CD4-positive, alpha-beta T cell (primary cell): ENCODE measurements at regions not wholly inside any gene's neighbourhood (a gene's known extent, or its start where the extent isn't known, plus 50 kb on each side); places are given as distances from the start of the nearest gene placed in this dataset.
"Not testable (repeated sequence)": the region's sequence is repeated elsewhere in the genome, so short reads cannot be mapped to it uniquely, and the experiment has no call there.

Source experiments
- ATAC-seq: fragments of 200-7000 bp; cut with Tn5 transposase; one replicate; pipeline ENCODE4 v1.10.0; 2022; ENCODE audit warnings: mild to moderate bottlenecking; ENCODE audit not compliant: poor library complexity
- CTCF ChIA-PET: fragments of 350-600 bp; sonication (Branson Sonifier 250); formaldehyde crosslinking; loops from one replicate; lab custom pipeline; 2021; ENCODE audit warnings: antibody characterized with exemption, inconsistent platforms; lab: Charles Lee
- POLR2A ChIA-PET: fragments of 350-600 bp; sonication (Branson Sonifier 250); formaldehyde crosslinking; loops from one replicate; lab custom pipeline; 2021; ENCODE audit warnings: antibody characterized with exemption, inconsistent platforms; lab: Charles Lee
- DNase-seq, 14 experiments: peaks; one replicate each; pipeline ENCODE4 v3.0.0-alpha.2; 2013 to 2020; ENCODE audit warnings: mixed read lengths in 2 of 14
- H3K27ac ChIP-seq, 2 donors: one replicate each; pipeline versions ENCODE4 v1.5.1 to v1.7.0; 2013; ENCODE audit warnings: low read length in 2 of 2, low read depth in 1 of 2, mild to moderate bottlenecking in 1 of 2
- H3K27me3 ChIP-seq, 2 experiments: 1 replicate in 1 of 2; 2 replicates in 1 of 2; pipeline versions ENCODE4 v1.6.1 to v1.7.0; 2013; ENCODE audit warnings: low read length in 2 of 2, control low read depth in 1 of 2, mild to moderate bottlenecking in 1 of 2, moderate library complexity in 1 of 2; ENCODE audit not compliant: insufficient read depth in 2 of 2, control insufficient read depth in 1 of 2
- H3K36me3 ChIP-seq: one replicate; pipeline ENCODE4 v1.6.1; 2013; ENCODE audit warnings: low read length, control low read depth; ENCODE audit not compliant: insufficient read depth
- H3K4me1 ChIP-seq: one replicate; pipeline ENCODE4 v1.6.1; 2013; ENCODE audit warnings: low read length, control low read depth; ENCODE audit not compliant: insufficient read depth
- H3K4me3 ChIP-seq: one replicate; pipeline ENCODE4 v1.5.1; 2013; ENCODE audit warnings: mild to moderate bottlenecking, low read length, moderate library complexity
- H3K9me3 ChIP-seq, 2 experiments: 1 replicate in 1 of 2; 2 replicates in 1 of 2; pipeline versions ENCODE4 v1.6.1 to v1.7.0; 2013; ENCODE audit warnings: low read length in 2 of 2, mild to moderate bottlenecking in 2 of 2, control low read depth in 1 of 2, moderate library complexity in 1 of 2; ENCODE audit not compliant: control insufficient read depth in 1 of 2, insufficient read depth in 1 of 2
- H3K27ac Mint-ChIP-seq: one replicate; pipeline ENCODE4 v1.8.0; 2020; ENCODE audit warnings: mixed read lengths
- H3K27me3 Mint-ChIP-seq: one replicate; pipeline ENCODE4 v1.8.0; 2021; ENCODE audit warnings: mixed read lengths
- H3K36me3 Mint-ChIP-seq: one replicate; pipeline ENCODE4 v1.8.0; 2021; ENCODE audit warnings: low read depth, mixed read lengths
- H3K4me1 Mint-ChIP-seq: one replicate; pipeline ENCODE4 v1.8.0; 2021; ENCODE audit warnings: low read depth, mixed read lengths
- H3K4me3 Mint-ChIP-seq: one replicate; pipeline ENCODE4 v1.8.0; 2020; ENCODE audit warnings: mild to moderate bottlenecking, mixed read lengths
- H3K9me3 Mint-ChIP-seq: one replicate; pipeline ENCODE4 v1.8.0; 2020; ENCODE audit warnings: mixed read lengths
- CTCF ChIP-seq: fragments of 200-600 bp; IDR thresholded peaks from one replicate; pipeline ENCODE4 v1.8.0; 2022; ENCODE audit warnings: antibody characterized with exemption, mild to moderate bottlenecking
- intact Hi-C, 2 experiments: fragments of 100-400 bp; cut with DNase I in 1 of 2; cut with micrococcal nuclease in 1 of 2; formaldehyde crosslinking; loops; one replicate each; pipeline versions ENCODE4 v1.15.1 to v1.9.0; 2023 to 2025; cut with DNase I, micrococcal nuclease

GRCh38 chr7:92944633-92945032, 108.3 kb upstream of the CDK6 start:
- no peak for DNase-seq
- Histone ChIP-seq H3K4me3 (no peak overlapping the region), H3K9me3 (peaks cover 5 to 6% of the 10 kb centered on the region in 2 experiments), H3K4me1 (no peaks in the 10 kb centered on the region), H3K36me3 (no peaks in the 10 kb centered on the region), H3K27me3 (no peaks in the 10 kb centered on the region), H3K27ac (no peak overlapping the region)
- ChIA-PET CTCF (no interaction called here), POLR2A (no interaction called here)
- Mint-ChIP-seq H3K27me3 (no peaks in the 10 kb centered on the region), H3K9me3 (peaks cover 3% of the 10 kb centered on the region), H3K4me3 (no peak overlapping the region), H3K27ac (no peak overlapping the region), H3K4me1 (no peaks in the 10 kb centered on the region), H3K36me3 (no peaks in the 10 kb centered on the region)
- TF ChIP-seq CTCF, result no peak
- intact Hi-C loops, result loop anchor here in 1 of 2 experiments (5.0 kb wide), 1 partner anchor 52 kb away; no protein-coding TSS in a partner anchor
- ATAC-seq, result no peak

GRCh38 chr7:92942706-92943105, 106.3 kb upstream of the CDK6 start:
- H3K36me3 ChIP-seq, H3K27me3 ChIP-seq, DNase-seq, CTCF ChIA-PET, ATAC-seq, H3K4me1 ChIP-seq, H3K36me3 Mint-ChIP-seq, H3K4me3 ChIP-seq, H3K4me1 Mint-ChIP-seq, H3K27ac ChIP-seq, POLR2A ChIA-PET, H3K27ac Mint-ChIP-seq, H3K4me3 Mint-ChIP-seq, H3K27me3 Mint-ChIP-seq, H3K9me3 Mint-ChIP-seq: not testable (repeated sequence)
- H3K9me3 ChIP-seq, result peaks cover 5 to 12% of the 10 kb centered on the region in 2 experiments
- intact Hi-C loops, result loop anchor here in 1 of 2 experiments (5.0 kb wide), 1 partner anchor 50 kb away; no protein-coding TSS in a partner anchor

- no peak for TF ChIP-seq CTCF
- POLR2A ChIA-PET, result no interaction called here
- no peak overlapping the region for H3K4me3 ChIP-seq
- ATAC-seq (no peak), DNase-seq (no peak)
- peaks cover 5 to 12% of the 10 kb centered on the region in 2 experiments for H3K9me3 ChIP-seq
- Mint-ChIP-seq H3K4me1 (no peaks in the 10 kb centered on the region), H3K27ac (no peak overlapping the region), H3K27me3 (no peaks in the 10 kb centered on the region), H3K9me3 (peaks cover 3% of the 10 kb centered on the region), H3K4me3 (no peak overlapping the region), H3K36me3 (no peaks in the 10 kb centered on the region)
- H3K4me1 ChIP-seq, result no peaks in the 10 kb centered on the region
- H3K36me3 ChIP-seq, result no peaks in the 10 kb centered on the region
- CTCF ChIA-PET, result interaction anchor here (0.6 kb wide), 1 partner anchor 35 kb away, joined by 3 read pairs; no protein-coding TSS in a partner anchor
- no peaks in the 10 kb centered on the region for H3K27me3 ChIP-seq
- intact Hi-C loops, result loop anchor here in 1 of 2 experiments (5.0 kb wide), 1 partner anchor 48 kb away; no protein-coding TSS in a partner anchor
- no peak overlapping the region for H3K27ac ChIP-seq
Measured at GRCh38 chr7:92939666-92940360, 103.4 kb upstream of the CDK6 start.
